ENCODE measurements at regions not wholly inside any gene's neighbourhood (a gene's known extent, or its start where the extent isn't known, plus 50 kb on each side); places are given as distances from the start of the nearest gene placed in this dataset.

DNA sequence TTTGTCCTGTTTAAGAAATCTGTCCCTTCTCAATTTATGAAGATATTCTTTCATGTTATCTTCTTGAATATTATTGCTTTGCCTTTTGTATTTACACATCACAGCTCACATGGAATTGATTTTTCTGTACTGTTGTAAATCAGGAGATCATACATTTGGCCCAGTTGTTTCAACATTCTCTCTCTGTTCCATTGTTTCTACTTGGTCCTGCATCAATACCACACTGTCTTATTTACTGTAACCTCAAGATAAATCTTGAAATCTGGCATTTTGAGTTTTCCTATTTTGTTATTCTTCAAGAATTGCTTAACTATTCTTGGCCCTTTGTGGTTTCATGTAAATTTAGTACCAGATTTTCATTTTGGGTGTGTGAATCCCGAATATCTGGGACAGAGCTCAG lies 121.7 kb upstream of the CCN2 start:
- TF ChIP-seq CTCF (IDR thresholded peaks at IDR 0.05) (no peak), EZH2 (IDR thresholded peaks at IDR 0.05) (no peak), EZH2phosphoT487 (IDR thresholded peaks at IDR 0.05) (no peak)

All from neural progenitor cell (in vitro differentiated cells).